ENCODE measurements at regions not wholly inside any gene's neighbourhood (a gene's known extent, or its start where the extent isn't known, plus 50 kb on each side); places are given as distances from the start of the nearest gene placed in this dataset.

- TF ChIP-seq, protein P1, sequence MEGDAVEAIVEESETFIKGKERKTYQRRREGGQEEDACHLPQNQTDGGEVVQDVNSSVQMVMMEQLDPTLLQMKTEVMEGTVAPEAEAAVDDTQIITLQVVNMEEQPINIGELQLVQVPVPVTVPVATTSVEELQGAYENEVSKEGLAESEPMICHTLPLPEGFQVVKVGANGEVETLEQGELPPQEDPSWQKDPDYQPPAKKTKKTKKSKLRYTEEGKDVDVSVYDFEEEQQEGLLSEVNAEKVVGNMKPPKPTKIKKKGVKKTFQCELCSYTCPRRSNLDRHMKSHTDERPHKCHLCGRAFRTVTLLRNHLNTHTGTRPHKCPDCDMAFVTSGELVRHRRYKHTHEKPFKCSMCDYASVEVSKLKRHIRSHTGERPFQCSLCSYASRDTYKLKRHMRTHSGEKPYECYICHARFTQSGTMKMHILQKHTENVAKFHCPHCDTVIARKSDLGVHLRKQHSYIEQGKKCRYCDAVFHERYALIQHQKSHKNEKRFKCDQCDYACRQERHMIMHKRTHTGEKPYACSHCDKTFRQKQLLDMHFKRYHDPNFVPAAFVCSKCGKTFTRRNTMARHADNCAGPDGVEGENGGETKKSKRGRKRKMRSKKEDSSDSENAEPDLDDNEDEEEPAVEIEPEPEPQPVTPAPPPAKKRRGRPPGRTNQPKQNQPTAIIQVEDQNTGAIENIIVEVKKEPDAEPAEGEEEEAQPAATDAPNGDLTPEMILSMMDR (IDR thresholded peaks at IDR 0.05 in 8 of 11, conservative IDR thresholded peaks at IDR 0.05 in 3 of 11): no peak
- TF ChIP-seq POLR2A (IDR thresholded peaks at IDR 0.05): no peak
These were observed 199.6 kb upstream of the CNOT2 start for GRCh38 chr12:70043490-70044138.

Measured in spleen (tissue), 7 donors.